LoVo (cell line): ENCODE measurements at regions not wholly inside any gene's neighbourhood (a gene's known extent, or its start where the extent isn't known, plus 50 kb on each side); places are given as distances from the start of the nearest gene placed in this dataset.
"Not testable (repeated sequence)": the region's sequence is repeated elsewhere in the genome, so short reads cannot be mapped to it uniquely, and the experiment has no call there.

Source experiments
- DNase-seq: peaks from one replicate; pipeline ENCODE4 v3.0.0-alpha.2; 2016; ENCODE audit warnings: low spot score

DNA sequence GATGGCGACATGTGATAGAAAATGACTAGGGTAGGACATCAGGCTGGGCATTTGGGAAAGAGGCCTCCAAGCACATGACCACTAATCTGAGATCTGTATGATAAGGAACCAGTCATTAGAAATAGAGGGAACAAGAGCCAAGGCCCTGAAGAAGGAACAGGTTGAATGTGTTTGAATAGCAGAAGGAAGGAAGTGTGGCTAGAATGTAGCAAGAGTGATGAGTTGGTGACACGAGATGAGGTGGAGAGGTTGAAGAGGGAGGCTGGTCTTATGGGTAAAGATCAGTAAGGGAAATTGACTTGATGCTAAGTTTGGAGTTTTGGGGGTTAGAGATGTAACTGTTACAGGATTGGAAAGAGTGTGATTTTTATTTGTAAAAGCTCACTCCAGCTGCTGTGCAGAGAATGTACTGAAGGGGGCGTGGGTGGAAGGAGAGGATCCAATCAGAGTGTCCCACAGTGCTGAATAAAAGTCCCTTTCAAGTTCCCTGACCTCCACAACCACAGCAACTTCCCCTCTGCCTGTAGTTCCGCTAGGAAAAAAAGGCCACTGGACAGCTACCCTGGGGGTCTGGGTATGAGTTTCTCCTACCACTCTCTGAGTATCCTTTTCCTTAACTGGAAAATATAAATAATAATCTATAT lies 295.0 kb downstream of the OMA1 start:
- DNase-seq, result no peak

GRCh38 chr1:58250587-58250948 lies 296.0 kb downstream of the OMA1 start:
- no peak for DNase-seq

- no peak for DNase-seq
Observed at GRCh38 chr1:58249737-58250586, 296.6 kb downstream of the OMA1 start.

GRCh38 chr1:58249388-58249736 lies 297.2 kb downstream of the OMA1 start:
- DNase-seq, result no peak

GRCh38 chr1:58248791-58249190 lies 297.7 kb downstream of the OMA1 start:
- no peak for DNase-seq

GRCh38 chr1:58248072-58248471 lies 298.5 kb downstream of the OMA1 start:
- DNase-seq, result no peak

DNA sequence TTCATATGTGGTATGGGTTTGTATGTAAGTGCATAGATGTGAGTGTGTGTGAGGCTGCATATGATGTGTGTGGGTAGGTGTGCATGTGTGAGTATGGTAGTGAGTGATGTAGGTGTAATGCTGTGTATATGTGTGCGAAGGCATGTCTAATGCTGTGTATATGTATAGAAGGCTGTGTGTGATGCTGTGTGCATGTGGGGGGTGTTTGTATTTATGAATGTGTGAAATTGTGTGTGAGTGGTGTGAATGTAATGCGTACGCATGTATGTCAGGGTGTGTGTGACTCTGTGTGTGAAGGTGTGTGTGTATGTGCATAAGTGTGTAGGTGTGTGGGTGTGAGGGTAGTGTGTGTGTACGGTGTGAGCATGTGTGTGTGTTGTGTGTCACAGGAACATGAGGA lies 300.0 kb downstream of the OMA1 start:
- DNase-seq, result no peak

- no peak for DNase-seq
Observed at GRCh38 chr1:58244872-58245271, 301.7 kb downstream of the OMA1 start.

GRCh38 chr1:58238846-58239245 lies 307.7 kb downstream of the OMA1 start:
- DNase-seq, result no peak

- DNase-seq, result no peak
Observed at GRCh38 chr1:58233729-58234128, 312.8 kb downstream of the OMA1 start.

DNA sequence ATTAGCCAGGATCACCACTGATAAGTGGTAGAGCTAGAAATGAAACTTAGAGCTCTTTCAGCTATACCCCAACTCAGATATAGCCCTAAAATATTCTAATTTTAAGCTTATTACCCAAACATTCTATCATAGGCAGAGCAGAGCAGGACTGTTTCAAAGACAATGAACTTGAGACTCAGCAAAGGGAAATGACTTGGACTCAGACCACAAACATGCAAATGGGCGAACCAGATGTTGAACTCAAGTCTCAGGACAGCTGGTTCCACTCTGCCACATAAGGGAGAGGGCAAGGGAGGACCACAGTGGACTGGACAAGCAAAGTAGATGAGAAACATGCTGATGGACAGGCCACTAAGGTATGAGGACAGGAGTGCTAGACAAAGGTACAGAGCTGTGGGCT lies 315.3 kb downstream of the OMA1 start:
- DNase-seq, result no peak

- DNase-seq, result no peak
Observed at GRCh38 chr1:58227604-58228003, 318.9 kb downstream of the OMA1 start.

- DNase-seq, result no peak
Observed at GRCh38 chr1:58223522-58223921, 323.0 kb downstream of the OMA1 start.

- DNase-seq, result no peak
Observed at GRCh38 chr1:58220836-58221472, 325.6 kb downstream of the OMA1 start.

DNA sequence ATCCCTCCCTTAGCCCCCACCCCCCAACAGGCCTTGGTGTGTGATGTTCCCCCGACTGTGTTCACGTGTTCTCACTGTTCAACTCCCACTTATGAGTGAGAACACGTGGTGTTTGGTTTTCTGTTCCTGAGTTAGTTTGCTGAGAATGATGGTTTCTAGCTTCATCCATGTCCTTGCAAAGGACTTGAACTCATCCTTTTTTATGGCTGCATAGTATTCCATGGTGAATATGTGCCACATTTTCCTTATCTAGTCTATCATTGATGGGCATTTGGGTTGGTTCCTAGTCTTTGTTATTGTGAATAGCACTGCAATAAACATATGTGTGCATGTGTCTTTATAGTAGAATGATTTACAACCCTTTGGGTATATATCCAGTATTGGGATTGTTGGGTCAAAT lies 330.4 kb downstream of the OMA1 start:
- not testable (repeated sequence) for DNase-seq

DNA sequence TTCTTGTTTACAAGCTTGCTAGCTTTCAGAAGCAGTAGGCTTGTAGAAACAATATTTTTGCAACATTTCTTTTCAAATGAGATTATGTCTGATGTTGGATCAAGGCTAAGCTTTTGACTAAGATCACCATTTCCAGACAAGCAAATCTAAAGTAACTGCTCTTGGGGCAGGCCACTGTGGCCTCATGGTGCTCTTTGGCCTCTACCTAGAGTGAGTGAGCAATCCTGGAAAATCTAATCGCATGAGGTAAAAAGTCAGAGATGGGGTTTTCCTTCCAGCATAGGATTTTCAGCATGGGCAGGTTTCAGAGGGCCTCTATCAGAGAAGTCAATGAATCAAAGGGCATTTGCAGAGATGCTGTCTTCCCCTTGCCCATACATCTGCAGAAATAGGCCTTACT lies 331.9 kb downstream of the OMA1 start:
- DNase-seq, result no peak

- no peak for DNase-seq
Observed at GRCh38 chr1:58211869-58212268, 334.7 kb downstream of the OMA1 start.

DNA sequence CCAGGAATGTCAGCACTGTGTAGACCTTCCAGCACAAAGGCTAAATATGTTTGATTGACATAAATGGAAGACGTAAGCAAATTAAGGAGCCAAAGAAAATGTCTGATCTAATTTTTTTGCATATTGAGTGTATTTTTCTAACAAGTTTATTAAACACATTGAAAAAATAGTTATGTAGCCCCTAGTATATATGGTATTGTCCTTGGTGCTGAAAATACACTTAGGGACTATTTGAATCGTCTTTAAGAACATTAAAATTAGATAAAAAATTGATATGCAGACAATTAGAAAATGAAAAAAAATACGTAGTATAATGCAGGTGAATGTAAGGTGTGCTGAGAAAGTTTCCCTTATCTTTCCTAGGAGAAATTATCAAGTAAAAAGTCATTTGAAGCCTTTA lies 337.0 kb downstream of the OMA1 start:
- no peak for DNase-seq

DNA sequence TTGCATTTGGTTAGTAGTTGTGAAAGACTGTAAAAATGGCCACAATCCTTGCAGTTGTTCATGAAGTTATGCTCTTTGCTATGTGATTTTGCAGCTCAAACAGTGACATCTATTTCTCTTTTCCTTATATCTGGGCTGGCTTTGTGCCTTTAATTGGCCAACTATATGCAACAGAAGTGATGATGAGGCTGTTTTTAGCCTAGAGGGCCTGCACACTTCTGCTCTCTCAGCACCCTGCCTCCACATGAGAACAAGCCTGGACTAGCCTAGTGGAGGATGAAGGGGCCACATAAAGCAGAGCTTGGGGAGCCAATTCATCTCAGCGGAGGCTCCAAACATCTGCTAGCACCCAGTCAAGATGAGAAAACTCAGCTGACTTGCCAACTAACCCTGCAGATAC lies 339.8 kb downstream of the OMA1 start:
- no peak for DNase-seq

DNA sequence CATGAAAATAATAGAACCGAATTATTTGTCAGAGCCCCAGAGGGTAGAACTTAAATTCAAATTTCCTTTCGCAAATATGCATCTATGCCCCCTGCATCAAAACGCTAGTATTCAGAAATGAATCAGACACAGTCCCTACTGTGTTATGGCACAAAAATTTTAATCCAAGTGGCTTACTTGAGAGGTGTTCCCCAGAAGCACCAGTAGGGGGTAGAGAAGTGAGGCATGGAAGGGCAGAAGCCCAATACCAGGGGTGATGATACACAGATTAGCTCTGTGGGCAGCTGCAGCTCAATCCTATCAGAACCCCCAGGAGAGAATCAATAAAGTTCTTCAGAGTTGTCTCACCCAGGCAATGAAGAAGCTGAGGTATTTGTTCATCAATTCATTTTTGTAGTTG lies 342.2 kb downstream of the OMA1 start:
- DNase-seq, result no peak

- DNase-seq, result no peak
Observed at GRCh38 chr1:58201492-58202106, 344.9 kb downstream of the OMA1 start.

DNA sequence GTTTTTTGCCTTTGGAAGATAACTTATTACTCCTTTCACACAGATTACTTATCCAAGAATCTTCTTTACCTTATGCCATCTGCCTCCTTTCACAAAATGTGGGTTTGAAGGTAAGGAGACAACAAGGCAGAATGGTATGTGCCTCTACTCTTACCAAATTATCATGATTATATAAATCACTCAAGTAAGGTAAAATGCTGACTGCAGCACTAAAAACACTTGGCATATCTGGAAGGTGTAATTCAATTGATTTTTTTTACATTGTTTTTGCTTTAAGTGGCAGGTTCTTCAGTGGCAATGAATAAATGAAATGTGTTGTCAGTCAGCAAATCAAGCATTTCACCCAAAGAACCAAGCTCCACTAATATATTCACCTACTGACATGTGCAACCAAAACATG lies 346.1 kb downstream of the OMA1 start:
- DNase-seq, result no peak

DNA sequence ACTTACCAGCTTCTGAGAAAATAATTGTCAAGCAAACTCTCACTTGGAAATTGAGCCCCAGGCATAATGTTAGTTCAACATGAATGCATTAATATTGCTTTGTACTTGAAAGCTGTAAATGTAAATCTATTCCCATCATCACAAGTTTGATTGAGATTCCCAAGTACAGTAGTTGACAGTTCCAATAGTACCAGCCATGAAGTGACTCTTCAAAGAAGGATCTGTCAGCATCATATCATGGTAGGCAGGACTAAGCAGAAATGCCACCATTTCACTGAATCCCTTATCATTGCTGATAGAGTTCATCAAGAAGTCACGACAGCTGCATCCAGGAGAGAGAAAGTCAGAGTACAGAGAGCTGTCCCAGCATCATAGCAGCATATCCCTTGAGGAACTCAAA lies 348.7 kb downstream of the OMA1 start:
- no peak for DNase-seq
